HFFc6 (cell line): ENCODE measurements at regions not wholly inside any gene's neighbourhood (a gene's known extent, or its start where the extent isn't known, plus 50 kb on each side); places are given as distances from the start of the nearest gene placed in this dataset.

Experiments used
- DNase-seq: peaks from one replicate; pipeline ENCODE4 v3.0.0-alpha.2; 2018
- H3K27ac Mint-ChIP-seq: 2 replicates; pipeline ENCODE4 v1.8.0; 2020; ENCODE audit warnings: mild to moderate bottlenecking, mixed read lengths
- H3K27me3 Mint-ChIP-seq: 2 replicates; pipeline ENCODE4 v1.8.0; 2021; ENCODE audit warnings: mild to moderate bottlenecking, moderate library complexity, mixed read lengths; ENCODE audit not compliant: insufficient read depth
- H3K36me3 Mint-ChIP-seq: 2 replicates; pipeline ENCODE4 v1.8.0; 2021; ENCODE audit warnings: low read depth, mixed read lengths
- H3K4me1 Mint-ChIP-seq: 2 replicates; pipeline ENCODE4 v1.8.0; 2020; ENCODE audit warnings: low read depth, mixed read lengths
- H3K4me3 Mint-ChIP-seq: 2 replicates; pipeline ENCODE4 v1.8.0; 2020; ENCODE audit warnings: mild to moderate bottlenecking, moderate library complexity, mixed read lengths
- H3K9me3 Mint-ChIP-seq: 2 replicates; pipeline ENCODE4 v1.8.0; 2020; ENCODE audit warnings: mild to moderate bottlenecking, mixed read lengths
- TF ChIP-seq, protein P1 (sequence below): fragments of 200-600 bp; sonication (generic); IDR thresholded peaks from 2 replicates; pipeline ENCODE4 v1.5.0; 2021; ENCODE audit warnings: antibody characterized with exemption, mild to moderate bottlenecking

DNA sequence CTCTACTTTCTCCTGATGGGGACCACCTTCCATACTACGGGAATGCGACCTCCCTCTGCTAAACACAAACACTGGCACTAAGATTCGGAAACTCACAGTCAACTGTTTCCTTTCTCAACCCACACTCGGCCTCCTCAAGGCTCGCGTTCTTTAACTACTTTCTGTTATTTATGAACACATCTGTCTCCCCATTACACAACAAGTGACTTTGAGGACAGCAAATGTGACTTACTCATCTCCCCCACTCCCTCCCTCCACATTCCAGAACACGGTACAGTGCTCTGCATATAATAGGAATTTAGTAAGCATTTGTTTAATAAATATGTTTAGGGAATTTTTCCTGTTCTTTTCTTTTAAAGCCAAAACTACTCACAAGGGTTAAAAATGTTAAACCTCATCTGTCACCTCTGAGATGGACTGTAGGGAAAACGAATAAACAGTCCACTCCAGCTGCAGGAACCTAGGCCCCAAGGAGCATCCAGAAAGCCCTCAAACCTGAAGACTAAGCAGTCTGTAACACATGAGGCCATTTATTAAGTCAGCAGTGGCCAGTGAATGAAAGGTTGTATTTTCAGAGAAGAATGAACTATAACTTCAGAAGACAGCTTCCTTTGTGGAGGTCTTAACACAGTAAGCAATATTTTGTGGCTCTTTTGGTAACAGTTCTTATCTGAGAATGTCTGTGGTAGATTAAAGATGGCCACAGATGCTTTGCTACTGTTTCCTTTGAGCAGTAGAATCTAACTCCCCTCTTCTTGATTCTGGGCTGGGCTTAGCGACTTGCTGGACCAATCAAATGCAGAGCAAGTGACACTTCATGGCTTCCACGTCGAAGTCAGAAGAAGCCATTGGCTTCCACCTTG, 209.6 kb upstream of the DTNBP1 start:
- no peak for DNase-seq
- Mint-ChIP-seq H3K36me3 (no peaks in the 10 kb centered on the region), H3K4me3 (no peak overlapping the region), H3K27ac (no peak overlapping the region), H3K9me3 (peaks cover 11% of the 10 kb centered on the region; the same call in 1 of the 2 replicates), H3K4me1 (no peaks in the 10 kb centered on the region), H3K27me3 (peaks cover 4% of the 10 kb centered on the region; the same call in 1 of the 2 replicates)
- TF ChIP-seq, protein P1, sequence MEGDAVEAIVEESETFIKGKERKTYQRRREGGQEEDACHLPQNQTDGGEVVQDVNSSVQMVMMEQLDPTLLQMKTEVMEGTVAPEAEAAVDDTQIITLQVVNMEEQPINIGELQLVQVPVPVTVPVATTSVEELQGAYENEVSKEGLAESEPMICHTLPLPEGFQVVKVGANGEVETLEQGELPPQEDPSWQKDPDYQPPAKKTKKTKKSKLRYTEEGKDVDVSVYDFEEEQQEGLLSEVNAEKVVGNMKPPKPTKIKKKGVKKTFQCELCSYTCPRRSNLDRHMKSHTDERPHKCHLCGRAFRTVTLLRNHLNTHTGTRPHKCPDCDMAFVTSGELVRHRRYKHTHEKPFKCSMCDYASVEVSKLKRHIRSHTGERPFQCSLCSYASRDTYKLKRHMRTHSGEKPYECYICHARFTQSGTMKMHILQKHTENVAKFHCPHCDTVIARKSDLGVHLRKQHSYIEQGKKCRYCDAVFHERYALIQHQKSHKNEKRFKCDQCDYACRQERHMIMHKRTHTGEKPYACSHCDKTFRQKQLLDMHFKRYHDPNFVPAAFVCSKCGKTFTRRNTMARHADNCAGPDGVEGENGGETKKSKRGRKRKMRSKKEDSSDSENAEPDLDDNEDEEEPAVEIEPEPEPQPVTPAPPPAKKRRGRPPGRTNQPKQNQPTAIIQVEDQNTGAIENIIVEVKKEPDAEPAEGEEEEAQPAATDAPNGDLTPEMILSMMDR: no peak

DNA sequence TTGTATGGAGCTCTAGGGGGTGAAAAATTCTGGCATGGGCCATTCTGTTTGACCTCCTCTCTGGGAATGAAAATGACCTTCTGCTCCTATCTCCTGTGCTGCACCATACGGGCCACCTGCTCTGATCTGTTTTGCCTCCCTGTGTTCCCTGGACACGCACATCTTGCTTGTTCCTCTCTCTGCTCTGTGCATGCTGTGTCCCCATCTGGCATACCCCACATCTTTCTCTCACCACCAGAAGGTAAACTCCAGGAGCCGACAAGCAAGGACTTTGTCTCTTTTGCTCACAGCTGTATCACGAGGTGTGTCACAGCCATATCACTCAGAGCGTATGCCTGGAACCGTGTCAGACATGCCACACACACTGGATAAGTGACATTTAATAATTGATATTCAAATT, 208.4 kb upstream of the DTNBP1 start:
- Mint-ChIP-seq H3K4me1 (no peaks in the 10 kb centered on the region), H3K9me3 (peaks cover 11% of the 10 kb centered on the region; the same call in 1 of the 2 replicates), H3K36me3 (no peaks in the 10 kb centered on the region), H3K4me3 (no peak overlapping the region), H3K27ac (no peak overlapping the region), H3K27me3 (peaks cover 4% of the 10 kb centered on the region; the same call in 1 of the 2 replicates)
- TF ChIP-seq, protein P1: no peak
- DNase-seq: no peak

DNA sequence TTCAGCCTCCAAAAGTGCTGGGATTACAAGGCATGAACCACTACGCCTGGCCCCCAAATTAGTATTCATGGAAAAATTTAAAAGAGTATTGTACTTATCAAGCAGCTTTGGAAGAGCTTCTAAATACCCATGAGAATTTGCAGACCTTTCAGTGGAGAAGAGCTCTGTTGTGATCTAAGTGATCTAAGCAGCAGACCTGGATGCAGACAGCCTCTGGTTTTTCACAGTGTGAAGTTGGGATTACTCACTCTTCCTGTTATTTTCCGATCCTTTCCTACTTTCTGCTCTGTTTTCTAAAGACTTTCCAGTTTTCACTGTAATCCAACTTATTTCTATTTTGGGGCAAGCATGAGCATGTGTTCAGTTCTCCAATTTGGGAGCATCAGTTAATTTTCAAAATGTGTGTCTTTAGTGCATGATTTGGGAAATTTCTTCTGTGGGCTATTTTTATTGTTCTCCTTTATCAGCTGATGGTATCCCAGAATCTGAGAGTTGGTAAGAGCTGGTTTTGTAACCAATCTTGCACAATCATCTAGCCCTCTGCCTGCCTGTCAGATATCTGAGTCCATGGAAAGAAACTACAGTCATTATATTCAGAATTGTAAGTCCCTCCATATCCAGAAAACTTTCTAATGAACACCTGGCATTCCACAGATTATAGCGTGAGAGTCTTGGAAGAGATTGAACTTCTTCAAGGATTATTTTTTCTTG, 207.7 kb upstream of the DTNBP1 start:
- H3K9me3 Mint-ChIP-seq: peaks cover 15% of the 10 kb centered on the region
- H3K27ac Mint-ChIP-seq: no peak overlapping the region
- no peaks in the 10 kb centered on the region for H3K4me1 Mint-ChIP-seq
- TF ChIP-seq, protein P1: no peak
- H3K4me3 Mint-ChIP-seq: no peak overlapping the region
- H3K27me3 Mint-ChIP-seq: peaks cover 4% of the 10 kb centered on the region; the same call in 1 of the 2 replicates
- H3K36me3 Mint-ChIP-seq: no peaks in the 10 kb centered on the region; the same call in 1 of the 2 replicates
- DNase-seq: no peak

DNA sequence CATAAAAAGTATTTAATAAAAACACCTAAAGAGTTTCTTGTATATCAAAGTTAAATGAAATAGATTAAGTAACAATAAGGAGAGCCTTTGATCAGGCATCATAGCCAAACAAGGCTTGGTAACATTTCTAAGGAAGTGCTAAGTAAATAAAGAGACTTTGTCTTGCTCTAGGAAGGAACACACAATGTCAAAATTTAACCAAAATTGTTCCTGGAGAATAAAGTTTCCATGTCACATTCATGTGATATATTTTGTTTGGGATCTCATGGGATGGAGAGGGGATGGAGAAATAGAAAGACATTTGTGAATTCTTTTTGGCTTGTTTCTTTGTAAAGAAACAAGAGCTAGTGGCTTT, 201.9 kb upstream of the DTNBP1 start:
- DNase-seq: no peak
- TF ChIP-seq, protein P1: no peak
- Mint-ChIP-seq H3K4me1 (no peaks in the 10 kb centered on the region), H3K36me3 (no peaks in the 10 kb centered on the region; the same call in 1 of the 2 replicates), H3K27ac (no peak overlapping the region), H3K9me3 (peaks cover 10% of the 10 kb centered on the region), H3K4me3 (no peak overlapping the region), H3K27me3 (no peaks in the 10 kb centered on the region; the same call in 1 of the 2 replicates)

DNA sequence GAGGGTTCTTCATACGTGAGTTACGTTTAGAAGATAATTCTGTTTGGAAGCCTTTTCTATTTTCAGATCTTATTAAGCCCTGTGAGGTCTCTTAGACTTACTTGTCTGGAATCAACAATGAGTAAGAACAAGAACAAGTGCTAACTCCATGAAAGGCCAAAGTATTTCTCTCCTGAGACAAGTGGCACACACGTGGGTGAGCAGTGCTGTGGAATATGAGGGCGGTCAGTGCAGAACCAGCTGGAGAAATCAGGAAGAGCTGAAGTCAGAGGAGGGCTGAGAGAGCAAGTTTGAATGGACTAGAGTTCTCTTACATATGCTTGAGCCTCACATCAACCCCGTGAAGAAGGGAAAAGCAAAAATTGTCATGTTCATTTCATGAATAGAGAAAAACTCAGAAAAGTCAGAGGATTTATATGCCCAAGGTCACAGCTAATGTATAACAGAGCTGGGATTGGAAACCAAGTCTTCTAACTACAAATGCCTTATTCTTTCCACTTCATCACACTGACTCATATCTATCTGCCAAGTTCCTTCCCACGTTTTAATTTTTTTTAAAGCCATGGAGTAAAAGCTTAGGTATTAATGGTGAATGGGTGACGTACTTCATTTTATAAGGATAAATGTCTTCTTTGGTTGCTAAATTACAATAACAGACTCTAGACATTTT, 201.3 kb upstream of the DTNBP1 start:
- Mint-ChIP-seq H3K4me3 (no peak overlapping the region), H3K27ac (no peak overlapping the region), H3K9me3 (peaks cover 10% of the 10 kb centered on the region), H3K4me1 (no peaks in the 10 kb centered on the region), H3K27me3 (no peaks in the 10 kb centered on the region; the same call in 1 of the 2 replicates), H3K36me3 (no peaks in the 10 kb centered on the region; the same call in 1 of the 2 replicates)
- no peak for DNase-seq
- TF ChIP-seq, protein P1: no peak
